PC-3 (cell line): ENCODE measurements at regions not wholly inside any gene's neighbourhood (a gene's known extent, or its start where the extent isn't known, plus 50 kb on each side); places are given as distances from the start of the nearest gene placed in this dataset.

Experiments used
- ATAC-seq: fragments of 200-7000 bp; cut with Tn5 transposase; 2 replicates; pipeline ENCODE4 v1.9.1; 2020; ENCODE audit warnings: mild to moderate bottlenecking, moderate library complexity
- BruUV-seq: library from RNA; stranded (reverse); fragments of 400-500 nt; replicated peaks from 2 replicates; lab custom pipeline; 2021; lab: Mats Ljungman, UMichigan
- CTCF ChIA-PET: fragments of 300-600 bp; sonication (Branson Sonifier 250); formaldehyde crosslinking; loops from one replicate; lab custom pipeline; 2022; ENCODE audit warnings: antibody characterized with exemption; lab: Charles Lee
- POLR2A ChIA-PET: fragments of 300-600 bp; sonication (Branson Sonifier 250); formaldehyde crosslinking; loops from one replicate; lab custom pipeline; 2022; ENCODE audit warnings: antibody characterized with exemption; ENCODE audit not compliant: unreplicated experiment; lab: Charles Lee
- DNase-seq: peaks from one replicate; pipeline ENCODE4 v3.0.0-alpha.2; 2015
- H2AFZ ChIP-seq: fragments of 300-600 bp; sonication (generic); 2 replicates; pipeline ENCODE4 v1.6.0; 2016; ENCODE audit warnings: antibody characterized with exemption, low read length
- H3F3A ChIP-seq: fragments of 300-600 bp; sonication (generic); one replicate; pipeline ENCODE4 v1.6.0; 2017; ENCODE audit warnings: antibody characterized with exemption, low read length, control low read depth, mild to moderate bottlenecking; ENCODE audit not compliant: unreplicated experiment
- H3K27ac ChIP-seq: fragments of 300-600 bp; sonication (generic); 2 replicates; pipeline ENCODE4 v1.5.1; 2016; ENCODE audit warnings: mild to moderate bottlenecking, low read length
- H3K27me3 ChIP-seq: fragments of 300-600 bp; sonication (generic); 2 replicates; pipeline ENCODE4 v1.6.1; 2016; ENCODE audit warnings: low read length, mixed read lengths
- H3K36me3 ChIP-seq: fragments of 300-600 bp; sonication (generic); 2 replicates; pipeline ENCODE4 v1.6.1; 2016; ENCODE audit warnings: low read depth, mixed run types, low read length, mixed read lengths
- H3K4me1 ChIP-seq: fragments of 300-600 bp; sonication (generic); 2 replicates; pipeline ENCODE4 v1.5.1; 2016; ENCODE audit warnings: low read length; ENCODE audit not compliant: insufficient read depth
- H3K4me2 ChIP-seq: fragments of 300-600 bp; sonication (generic); 2 replicates; pipeline ENCODE4 v1.6.0; 2016; ENCODE audit warnings: low read length
- H3K4me3 ChIP-seq: fragments of 300-600 bp; sonication (generic); 2 replicates; pipeline ENCODE4 v1.5.1; 2016; ENCODE audit warnings: mild to moderate bottlenecking, low read length, mixed read lengths
- H3K79me2 ChIP-seq: fragments of 300-600 bp; sonication (generic); 2 replicates; pipeline ENCODE4 v1.6.1; 2017; ENCODE audit warnings: low read length, mixed read lengths
- H3K9ac ChIP-seq: fragments of 300-600 bp; sonication (generic); 2 replicates; pipeline ENCODE4 v1.6.0; 2016; ENCODE audit warnings: mild to moderate bottlenecking, low read length
- H3K9me2 ChIP-seq: fragments of 300-600 bp; sonication (generic); replicated peaks from 2 replicates; pipeline ENCODE4 v1.6.1; 2016; ENCODE audit warnings: mixed run types, low read length, mixed read lengths
- H3K9me3 ChIP-seq: fragments of 300-600 bp; sonication (generic); 2 replicates; pipeline ENCODE4 v1.6.1; 2016; ENCODE audit warnings: low read length, mixed read lengths
- H4K20me1 ChIP-seq: fragments of 300-600 bp; sonication (generic); 2 replicates; pipeline ENCODE4 v1.6.1; 2016; ENCODE audit warnings: low read length, mixed read lengths
- CTCF ChIP-seq: fragments of 300-600 bp; sonication (generic); conservative IDR thresholded peaks from 2 replicates; pipeline ENCODE4 v1.5.1; 2017; ENCODE audit warnings: antibody characterized with exemption, low read depth, mild to moderate bottlenecking, low read length
- EZH2 ChIP-seq: fragments of 300-600 bp; sonication (generic); IDR thresholded peaks from one replicate; pipeline ENCODE4 v1.6.1; 2017; ENCODE audit warnings: antibody characterized with exemption, mild to moderate bottlenecking, low read length; ENCODE audit not compliant: unreplicated experiment
- EZH2phosphoT487 ChIP-seq: fragments of 300-600 bp; sonication (generic); IDR thresholded peaks from 2 replicates; pipeline ENCODE4 v1.6.1; 2018; ENCODE audit warnings: mild to moderate bottlenecking, antibody characterized with exemption, low read length, borderline replicate concordance
- intact Hi-C: fragments of 100-400 bp; cut with micrococcal nuclease; formaldehyde crosslinking; loops from 2 replicates; pipeline ENCODE4 v1.9.0; 2023

- H3K4me1 ChIP-seq = no peaks in the 10 kb centered on the region
- no peak overlapping the region for H2AFZ ChIP-seq
- no TSS peak for BruUV-seq
- no peak for TF ChIP-seq EZH2
- TF ChIP-seq EZH2phosphoT487 = no peak
- no peak for TF ChIP-seq CTCF
- H3K27ac ChIP-seq = no peak overlapping the region
- CTCF ChIA-PET = no interaction called here
- H3K4me2 ChIP-seq = no peak overlapping the region
- H3K79me2 ChIP-seq = no peaks in the 10 kb centered on the region
- no peak for DNase-seq
- no peaks in the 10 kb centered on the region for H3K36me3 ChIP-seq
- no peaks in the 10 kb centered on the region for H3K9me3 ChIP-seq
- no peak for ATAC-seq
- no peak overlapping the region for H3K4me3 ChIP-seq
- H4K20me1 ChIP-seq = no peaks in the 10 kb centered on the region
- no peaks in the 10 kb centered on the region for H3K9me2 ChIP-seq
- no peaks in the 10 kb centered on the region for H3F3A ChIP-seq
- intact Hi-C loops = no loop called here
- no peak overlapping the region for H3K9ac ChIP-seq
- POLR2A ChIA-PET = no interaction called here
- H3K27me3 ChIP-seq = no peaks in the 10 kb centered on the region
Observed at GRCh38 chr5:98128271-98128670, 645.2 kb upstream of the RGMB start.

- Histone ChIP-seq H2AFZ (no peak overlapping the region), H4K20me1 (no peaks in the 10 kb centered on the region), H3K4me1 (no peaks in the 10 kb centered on the region), H3K27me3 (no peaks in the 10 kb centered on the region), H3K9ac (no peak overlapping the region), H3K9me3 (no peaks in the 10 kb centered on the region), H3K79me2 (no peaks in the 10 kb centered on the region), H3K36me3 (no peaks in the 10 kb centered on the region), H3K4me2 (no peak overlapping the region), H3K4me3 (no peak overlapping the region), H3K27ac (no peak overlapping the region), H3F3A (no peaks in the 10 kb centered on the region), H3K9me2 (no peaks in the 10 kb centered on the region)
- CTCF ChIA-PET = no interaction called here
- no TSS peak for BruUV-seq
- intact Hi-C loops = no loop called here
- TF ChIP-seq CTCF (no peak), EZH2 (no peak), EZH2phosphoT487 (no peak)
- DNase-seq (no peak), ATAC-seq (no peak)
- POLR2A ChIA-PET = no interaction called here
Observed at GRCh38 chr5:98128846-98129245, 644.6 kb upstream of the RGMB start.

- no peak for DNase-seq
- intact Hi-C loops = no loop called here
Observed at GRCh38 chr5:98130261-98131035, 643.0 kb upstream of the RGMB start.

More at GRCh38 chr5:98130261-98131035, 643.0 kb upstream of the RGMB start:
- Histone ChIP-seq H3K9me3 (no peaks in the 10 kb centered on the region), H3K4me3 (no peak overlapping the region), H3K36me3 (no peaks in the 10 kb centered on the region), H3K4me1 (no peaks in the 10 kb centered on the region), H3K4me2 (no peak overlapping the region), H2AFZ (no peak overlapping the region), H3K27ac (no peak overlapping the region), H3K79me2 (no peaks in the 10 kb centered on the region), H4K20me1 (no peaks in the 10 kb centered on the region), H3F3A (no peaks in the 10 kb centered on the region), H3K9me2 (no peaks in the 10 kb centered on the region), H3K9ac (no peak overlapping the region), H3K27me3 (no peaks in the 10 kb centered on the region)
- POLR2A ChIA-PET = no interaction called here
- CTCF ChIA-PET = no interaction called here
- ATAC-seq = no peak
- TF ChIP-seq EZH2phosphoT487 (no peak), CTCF (no peak), EZH2 (no peak)
- no TSS peak for BruUV-seq
